Liver (tissue), 7 donors: ENCODE measurements at regions not wholly inside any gene's neighbourhood (a gene's known extent, or its start where the extent isn't known, plus 50 kb on each side); places are given as distances from the start of the nearest gene placed in this dataset.

Experiments used
- DNase-seq: peaks from one replicate; pipeline ENCODE4 v3.0.0-alpha.2; 2017; ENCODE audit warnings: low spot score
- H3K27ac ChIP-seq, 2 donors: one replicate each; pipeline ENCODE4 v1.7.0; 2013; ENCODE audit warnings: inconsistent platforms in 2 of 2, low read length in 2 of 2, control low read depth in 1 of 2, low read depth in 1 of 2, mild to moderate bottlenecking in 1 of 2
- H3K27me3 ChIP-seq, 4 donors: one replicate each; pipeline versions ENCODE4 v1.6.1 to v1.7.0; 2013; ENCODE audit warnings: low read length in 3 of 4, inconsistent platforms in 1 of 4, mild to moderate bottlenecking in 1 of 4, moderate library complexity in 1 of 4; ENCODE audit not compliant: control insufficient read depth in 4 of 4, insufficient read depth in 4 of 4
- H3K36me3 ChIP-seq, 4 donors: one replicate each; pipeline versions ENCODE4 v1.6.1 to v1.7.0; 2013; ENCODE audit warnings: low read length in 3 of 4, mild to moderate bottlenecking in 3 of 4, low read depth in 1 of 4, moderate library complexity in 1 of 4; ENCODE audit not compliant: control insufficient read depth in 4 of 4, insufficient read depth in 3 of 4
- H3K4me1 ChIP-seq, 4 donors: one replicate each; pipeline versions ENCODE4 v1.6.1 to v1.7.0; 2013; ENCODE audit warnings: low read length in 3 of 4, mild to moderate bottlenecking in 3 of 4, moderate library complexity in 1 of 4; ENCODE audit not compliant: control insufficient read depth in 4 of 4, insufficient read depth in 4 of 4
- H3K4me3 ChIP-seq, 3 donors: one replicate each; pipeline versions ENCODE4 v1.6.1 to v1.7.0; 2013; ENCODE audit warnings: low read length in 3 of 3, control low read depth in 1 of 3, low read depth in 1 of 3, mild to moderate bottlenecking in 1 of 3
- H3K9ac ChIP-seq, 2 donors: one replicate each; pipeline ENCODE4 v1.7.0; 2013; ENCODE audit warnings: low read length in 2 of 2, mild to moderate bottlenecking in 2 of 2, moderate library complexity in 2 of 2, control low read depth in 1 of 2, low read depth in 1 of 2
- H3K9me3 ChIP-seq, 4 donors: one replicate each; pipeline versions ENCODE4 v1.6.1 to v1.7.0; 2013; ENCODE audit warnings: low read length in 3 of 4; ENCODE audit not compliant: control insufficient read depth in 4 of 4
- EGR1 ChIP-seq, 2 donors: IDR thresholded peaks; 2 replicates each; pipeline ENCODE4 v1.6.1; 2016 to 2018; ENCODE audit warnings: antibody characterized with exemption in 2 of 2, low read depth in 2 of 2
- FOXA1 ChIP-seq: IDR thresholded peaks from 2 replicates; pipeline ENCODE4 v1.6.1; 2016; ENCODE audit warnings: antibody characterized with exemption
- JUND ChIP-seq, 2 donors: IDR thresholded peaks; 2 replicates each; pipeline ENCODE4 v1.6.1; 2016; ENCODE audit warnings: antibody characterized with exemption in 2 of 2
- NR2F2 ChIP-seq: IDR thresholded peaks from 2 replicates; pipeline ENCODE4 v1.6.1; 2016; ENCODE audit warnings: antibody characterized with exemption
- RAD21 ChIP-seq, 2 donors: IDR thresholded peaks; 2 replicates each; pipeline ENCODE4 v1.6.1; 2016; ENCODE audit warnings: antibody characterized with exemption in 2 of 2, mild to moderate bottlenecking in 2 of 2
- RXRA ChIP-seq, 2 donors: IDR thresholded peaks; 2 replicates each; pipeline ENCODE4 v1.6.1; 2017 to 2018; ENCODE audit warnings: antibody characterized with exemption in 2 of 2, mild to moderate bottlenecking in 1 of 2
- SP1 ChIP-seq: IDR thresholded peaks from 2 replicates; pipeline ENCODE4 v1.6.1; 2018; ENCODE audit warnings: antibody characterized with exemption, mild to moderate bottlenecking
- TAF1 ChIP-seq: conservative IDR thresholded peaks from 2 replicates; pipeline ENCODE4 v1.6.1; 2016; ENCODE audit warnings: antibody characterized with exemption, mild to moderate bottlenecking
- YY1 ChIP-seq: IDR thresholded peaks from 2 replicates; pipeline ENCODE4 v1.6.1; 2016; ENCODE audit warnings: antibody characterized with exemption, mild to moderate bottlenecking
- WGBS: extraction: QIAGEN DNeasy Blood & Tissue Kit; methylation state at CpG from one replicate; pipeline ENCODE4 v1.1.7; 2013; 5-methylcytosine and 5-hydroxymethylcytosine counted together
- TF ChIP-seq, protein P1 (sequence below): IDR thresholded peaks from 2 replicates; pipeline ENCODE4 v1.6.1; 2016; ENCODE audit warnings: antibody characterized with exemption
- TF ChIP-seq, protein P2 (sequence below): IDR thresholded peaks from 2 replicates; pipeline ENCODE4 v1.6.1; 2016; ENCODE audit warnings: antibody characterized with exemption
- TF ChIP-seq, protein P3 (sequence below): IDR thresholded peaks from 2 replicates; pipeline ENCODE4 v1.6.1; 2016; ENCODE audit warnings: antibody characterized with exemption
- donor health status: healthy.
- donor health status: healthy.
- donor health status: healthy.
- donor health status: healthy.

DNA sequence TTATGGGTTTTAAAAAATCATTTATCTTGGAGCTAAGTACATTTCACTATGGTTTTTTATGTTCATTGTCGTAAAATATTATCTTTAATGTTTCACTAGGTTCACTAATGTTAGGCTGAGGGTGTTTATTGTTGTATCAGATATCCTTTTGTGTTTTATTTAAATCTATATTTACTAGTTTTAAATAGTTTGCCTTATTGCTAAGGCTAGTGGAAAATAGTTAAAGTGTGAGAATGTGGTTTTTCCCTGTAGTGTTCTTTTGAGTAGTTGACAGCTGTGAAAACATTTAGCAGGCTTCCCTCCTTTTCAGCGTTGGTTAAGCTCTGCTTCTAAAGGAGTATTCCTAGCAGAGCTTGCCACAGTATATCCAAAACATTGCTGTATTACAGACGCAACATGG is 139.0 kb downstream of the TM9SF2 start:
- no peaks in the 10 kb centered on the region for H3K36me3 ChIP-seq
- 90% methylated on average over 3 of the region's 3 CpGs for WGBS
- no peak overlapping the region for H3K27ac ChIP-seq
- no peaks in the 10 kb centered on the region for H3K9me3 ChIP-seq
- H3K4me3 ChIP-seq: no peak overlapping the region
- no peak overlapping the region for H3K9ac ChIP-seq
- peaks cover 0 to 2% (median 0%) of the 10 kb centered on the region in 4 donors for H3K4me1 ChIP-seq
- TF ChIP-seq RAD21 (IDR thresholded peaks at IDR 0.05): no peak
- TF ChIP-seq YY1: no peak
- no peak for TF ChIP-seq SP1
- TF ChIP-seq, protein P1, sequence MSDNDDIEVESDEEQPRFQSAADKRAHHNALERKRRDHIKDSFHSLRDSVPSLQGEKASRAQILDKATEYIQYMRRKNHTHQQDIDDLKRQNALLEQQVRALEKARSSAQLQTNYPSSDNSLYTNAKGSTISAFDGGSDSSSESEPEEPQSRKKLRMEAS: no peak
- no peak for TF ChIP-seq JUND (IDR thresholded peaks at IDR 0.05)
- no peak for TF ChIP-seq RXRA (IDR thresholded peaks at IDR 0.05)
- TF ChIP-seq TAF1: no peak
- TF ChIP-seq EGR1 (IDR thresholded peaks at IDR 0.05; ENCODE audit: low read depth in 2 of 2): no peak
- TF ChIP-seq NR2F2: no peak
- TF ChIP-seq, protein P2, sequence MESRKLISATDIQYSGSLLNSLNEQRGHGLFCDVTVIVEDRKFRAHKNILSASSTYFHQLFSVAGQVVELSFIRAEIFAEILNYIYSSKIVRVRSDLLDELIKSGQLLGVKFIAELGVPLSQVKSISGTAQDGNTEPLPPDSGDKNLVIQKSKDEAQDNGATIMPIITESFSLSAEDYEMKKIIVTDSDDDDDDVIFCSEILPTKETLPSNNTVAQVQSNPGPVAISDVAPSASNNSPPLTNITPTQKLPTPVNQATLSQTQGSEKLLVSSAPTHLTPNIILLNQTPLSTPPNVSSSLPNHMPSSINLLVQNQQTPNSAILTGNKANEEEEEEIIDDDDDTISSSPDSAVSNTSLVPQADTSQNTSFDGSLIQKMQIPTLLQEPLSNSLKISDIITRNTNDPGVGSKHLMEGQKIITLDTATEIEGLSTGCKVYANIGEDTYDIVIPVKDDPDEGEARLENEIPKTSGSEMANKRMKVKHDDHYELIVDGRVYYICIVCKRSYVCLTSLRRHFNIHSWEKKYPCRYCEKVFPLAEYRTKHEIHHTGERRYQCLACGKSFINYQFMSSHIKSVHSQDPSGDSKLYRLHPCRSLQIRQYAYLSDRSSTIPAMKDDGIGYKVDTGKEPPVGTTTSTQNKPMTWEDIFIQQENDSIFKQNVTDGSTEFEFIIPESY: no peak
- no peak for DNase-seq
- H3K27me3 ChIP-seq: no peaks in the 10 kb centered on the region

DNA sequence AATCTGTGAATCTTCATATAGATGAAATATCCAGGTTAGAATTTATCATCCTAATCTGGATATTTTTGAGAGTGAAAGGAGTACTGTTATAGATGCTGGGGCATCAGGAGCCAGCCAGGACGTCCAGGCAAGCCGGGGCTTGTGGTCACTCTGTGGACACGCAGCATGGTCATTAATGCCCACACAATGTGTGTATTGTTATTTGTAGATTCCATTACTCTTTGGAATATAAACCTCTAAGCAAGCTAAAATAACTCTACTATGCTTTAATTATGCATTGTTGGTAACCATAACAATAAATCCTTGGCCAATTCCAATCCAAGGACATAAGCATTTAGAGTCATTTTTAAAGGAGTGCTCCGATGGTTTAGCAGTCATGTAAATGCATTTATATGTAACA is 137.9 kb downstream of the TM9SF2 start:
- TF ChIP-seq SP1: no peak
- no peak for TF ChIP-seq RAD21 (IDR thresholded peaks at IDR 0.05)
- TF ChIP-seq, protein P3, sequence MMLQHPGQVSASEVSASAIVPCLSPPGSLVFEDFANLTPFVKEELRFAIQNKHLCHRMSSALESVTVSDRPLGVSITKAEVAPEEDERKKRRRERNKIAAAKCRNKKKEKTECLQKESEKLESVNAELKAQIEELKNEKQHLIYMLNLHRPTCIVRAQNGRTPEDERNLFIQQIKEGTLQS: no peak
- peaks cover 0 to 2% (median 0%) of the 10 kb centered on the region in 4 donors for H3K4me1 ChIP-seq
- H3K36me3 ChIP-seq: no peaks in the 10 kb centered on the region
- H3K9me3 ChIP-seq: no peaks in the 10 kb centered on the region
- H3K27ac ChIP-seq: no peak overlapping the region
- H3K4me3 ChIP-seq: no peak overlapping the region
- WGBS: 98% methylated on average over 4 of the region's 4 CpGs
- DNase-seq: no peak
- no peak overlapping the region for H3K9ac ChIP-seq
- H3K27me3 ChIP-seq: no peaks in the 10 kb centered on the region

DNA sequence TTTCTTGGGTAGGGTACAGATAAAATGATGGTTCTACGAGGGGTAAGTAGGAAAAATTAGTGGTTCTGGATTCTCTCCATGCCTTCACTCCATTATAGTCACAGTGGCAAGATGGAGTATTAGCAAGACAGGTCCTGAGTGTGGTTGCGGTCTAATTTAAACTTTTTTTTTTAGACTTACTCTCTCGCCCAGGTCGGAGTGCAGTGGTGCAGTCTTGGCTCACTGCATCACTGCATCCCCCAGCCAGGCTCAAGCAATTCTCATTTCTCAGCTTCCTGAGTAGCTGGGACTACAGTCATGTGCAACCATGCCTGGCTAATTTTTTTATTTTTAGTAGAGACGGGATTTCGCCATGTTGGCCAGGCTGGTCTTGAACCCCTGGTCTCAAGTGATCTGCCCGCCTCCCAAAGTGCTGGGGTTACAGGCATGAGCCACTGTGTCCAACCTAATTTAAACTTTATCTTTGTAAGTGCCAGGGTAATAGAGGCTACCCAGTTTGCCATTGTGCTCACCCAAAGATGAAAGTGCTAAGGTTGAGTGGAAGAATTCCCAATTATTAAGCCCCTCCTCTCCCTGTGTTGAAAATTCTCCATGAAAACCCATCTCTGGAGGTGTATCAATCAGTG is 135.6 kb downstream of the TM9SF2 start:
- H3K27me3 ChIP-seq: no peaks in the 10 kb centered on the region
- H3K4me3 ChIP-seq: no peak overlapping the region
- no peaks in the 10 kb centered on the region for H3K36me3 ChIP-seq
- no peaks in the 10 kb centered on the region for H3K4me1 ChIP-seq
- DNase-seq: no peak
- H3K9ac ChIP-seq: no peak overlapping the region
- 96% methylated on average over 7 of the region's 7 CpGs for WGBS
- H3K9me3 ChIP-seq: no peaks in the 10 kb centered on the region
- H3K27ac ChIP-seq: no peak overlapping the region
- no peak for TF ChIP-seq RXRA (IDR thresholded peaks at IDR 0.05)
- no peak for TF ChIP-seq FOXA1
- TF ChIP-seq, protein P1: no peak
